Stimulated activated CD8-positive, alpha-beta memory T cell treated with anti-CD3 and anti-CD28 coated beads, Interleukin-12 subunit alpha, Interleukin-12 subunit beta, amount 100 ng/mL, for 1 hour (primary cell): ENCODE measurements at regions not wholly inside any gene's neighbourhood (a gene's known extent, or its start where the extent isn't known, plus 50 kb on each side); places are given as distances from the start of the nearest gene placed in this dataset.
"Not testable (repeated sequence)": the region's sequence is repeated elsewhere in the genome, so short reads cannot be mapped to it uniquely, and the experiment has no call there.

Experiments
- DNase-seq: peaks from one replicate; pipeline ENCODE4 v3.0.0-alpha.2; 2020; ENCODE audit warnings: low read depth

DNA sequence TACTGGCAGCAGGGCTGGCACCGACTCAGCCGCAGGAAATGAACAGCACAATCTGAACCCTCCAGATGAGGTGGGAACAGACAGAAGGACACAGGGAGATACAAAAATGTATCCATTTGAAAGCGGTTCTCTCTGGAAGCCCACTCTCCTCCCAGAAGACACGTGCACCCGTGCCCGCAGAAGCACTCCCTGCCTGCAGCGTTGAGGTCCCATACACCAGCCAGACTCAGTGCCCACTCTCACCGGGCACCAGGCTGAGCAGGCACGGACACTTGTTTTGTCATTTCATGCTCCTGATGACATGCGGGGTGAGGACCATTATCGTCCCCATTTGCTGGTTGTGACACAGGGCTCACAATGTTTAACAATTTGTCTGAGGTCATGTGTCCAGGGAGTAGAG is 297.4 kb upstream of the TLE3 start:
- DNase-seq = no peak

DNA sequence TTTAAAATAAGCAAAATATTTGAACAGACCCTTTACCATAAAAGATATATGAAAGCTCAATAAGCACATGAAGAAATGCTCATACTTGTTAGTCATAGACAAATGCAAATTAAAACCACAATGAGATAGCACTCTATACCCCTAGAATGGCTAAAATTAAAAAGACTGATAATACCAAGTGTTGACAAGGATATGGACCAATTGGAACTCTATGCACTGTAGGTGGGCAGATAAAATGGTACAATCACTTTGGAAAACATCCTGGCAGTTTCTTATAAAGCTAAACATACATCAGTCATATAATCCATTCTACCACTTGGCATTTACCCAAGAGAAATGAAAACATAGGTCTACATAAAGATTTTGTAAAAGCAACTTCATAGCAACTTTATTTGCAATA is 293.0 kb upstream of the TLE3 start:
- no peak for DNase-seq

DNA sequence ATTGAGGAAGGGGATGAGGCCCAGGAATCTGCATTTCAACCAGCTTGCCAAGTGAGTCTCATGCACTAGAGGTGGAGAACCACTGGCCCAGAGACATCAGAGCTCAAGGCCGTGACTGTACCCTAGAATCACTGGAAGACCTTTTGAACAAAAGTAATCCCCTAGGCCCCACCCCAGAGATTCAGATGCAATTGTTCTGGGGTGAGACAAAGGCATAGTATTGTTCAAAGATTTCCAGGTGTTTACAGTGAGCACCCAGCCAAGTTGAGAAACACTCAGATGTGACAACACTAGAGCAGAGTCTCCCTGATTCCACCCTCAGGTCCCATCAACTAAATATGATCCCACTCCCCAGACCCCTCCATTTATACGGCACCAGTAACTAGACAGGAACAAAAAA is 290.3 kb upstream of the TLE3 start:
- DNase-seq = no peak

DNA sequence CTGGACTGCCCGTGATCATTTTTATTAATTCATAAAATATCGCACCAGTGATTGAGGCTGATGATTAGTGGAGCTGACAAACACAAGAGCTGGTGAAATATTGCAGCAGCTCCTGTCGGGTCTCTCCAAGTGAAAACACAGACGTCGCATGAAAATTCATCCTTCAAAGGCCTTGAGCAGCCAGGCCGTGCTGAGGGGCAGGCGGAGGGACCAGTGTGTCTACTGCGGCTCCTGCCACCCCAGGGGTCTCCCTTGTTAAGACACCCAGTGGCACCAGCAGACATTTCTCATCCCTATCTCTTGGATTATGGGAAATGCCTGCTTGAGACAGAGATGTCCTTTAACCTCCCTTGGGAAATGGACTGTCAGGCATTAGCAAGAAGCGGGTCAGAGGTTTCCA is 289.4 kb upstream of the TLE3 start:
- no peak for DNase-seq

DNA sequence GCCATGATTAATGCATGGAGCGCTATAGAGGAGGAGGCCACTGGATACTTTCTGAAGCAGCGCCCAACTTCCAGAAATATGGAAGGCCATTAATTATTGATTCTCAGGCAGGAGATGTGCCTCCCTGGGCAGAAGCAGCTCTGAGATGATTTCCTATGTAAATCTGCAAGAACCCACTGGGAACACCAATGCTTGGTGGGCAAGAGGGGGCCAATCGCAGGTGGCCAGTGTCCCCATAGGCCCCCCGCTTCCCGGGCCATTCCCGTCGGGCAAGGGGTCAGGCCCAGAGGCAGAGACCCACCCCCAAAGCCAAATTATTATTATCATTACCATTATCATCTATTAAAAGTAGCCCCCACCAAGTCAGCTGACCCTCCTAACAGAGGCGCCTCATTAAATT is 288.0 kb upstream of the TLE3 start:
- no peak for DNase-seq

DNA sequence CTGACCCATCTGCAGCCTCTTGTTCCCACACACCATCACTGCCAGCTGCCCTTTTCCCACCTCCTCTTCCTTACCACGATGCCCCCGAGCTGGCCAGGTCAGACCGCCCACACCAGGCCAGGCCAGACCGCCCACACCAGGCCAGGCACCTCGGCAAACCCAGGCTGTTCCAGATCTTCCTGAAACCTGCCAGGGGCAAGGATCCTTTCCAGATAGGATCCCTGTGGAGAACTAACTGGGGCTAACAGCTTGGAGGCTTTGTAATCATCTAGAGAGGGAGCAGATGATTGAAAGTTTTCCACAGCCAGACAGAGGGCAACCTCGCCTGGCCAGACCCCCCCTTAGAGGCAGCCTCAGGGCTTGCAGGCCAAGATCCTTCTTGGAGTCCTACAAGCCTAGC is 287.3 kb upstream of the TLE3 start:
- no peak for DNase-seq

DNA sequence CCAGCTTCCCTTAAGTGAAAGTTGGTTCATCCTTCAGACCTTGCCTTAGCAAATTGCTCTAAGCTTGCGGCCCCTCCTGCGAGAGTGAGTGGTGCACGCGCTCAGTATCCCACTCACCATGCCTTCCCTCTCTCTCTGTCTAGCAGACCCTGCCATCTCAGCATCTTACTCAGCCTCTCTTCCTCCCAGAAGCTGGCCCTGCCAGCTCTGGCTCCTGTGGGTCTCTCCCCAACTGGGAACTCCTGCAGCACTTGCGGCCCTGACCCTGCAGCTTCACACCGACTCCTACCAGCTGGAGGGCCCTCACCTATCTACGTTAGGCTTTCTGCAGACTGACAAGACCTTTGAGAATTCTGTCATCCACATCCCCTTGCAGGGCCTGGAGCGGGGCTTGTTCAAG is 286.1 kb upstream of the TLE3 start:
- no peak for DNase-seq

DNA sequence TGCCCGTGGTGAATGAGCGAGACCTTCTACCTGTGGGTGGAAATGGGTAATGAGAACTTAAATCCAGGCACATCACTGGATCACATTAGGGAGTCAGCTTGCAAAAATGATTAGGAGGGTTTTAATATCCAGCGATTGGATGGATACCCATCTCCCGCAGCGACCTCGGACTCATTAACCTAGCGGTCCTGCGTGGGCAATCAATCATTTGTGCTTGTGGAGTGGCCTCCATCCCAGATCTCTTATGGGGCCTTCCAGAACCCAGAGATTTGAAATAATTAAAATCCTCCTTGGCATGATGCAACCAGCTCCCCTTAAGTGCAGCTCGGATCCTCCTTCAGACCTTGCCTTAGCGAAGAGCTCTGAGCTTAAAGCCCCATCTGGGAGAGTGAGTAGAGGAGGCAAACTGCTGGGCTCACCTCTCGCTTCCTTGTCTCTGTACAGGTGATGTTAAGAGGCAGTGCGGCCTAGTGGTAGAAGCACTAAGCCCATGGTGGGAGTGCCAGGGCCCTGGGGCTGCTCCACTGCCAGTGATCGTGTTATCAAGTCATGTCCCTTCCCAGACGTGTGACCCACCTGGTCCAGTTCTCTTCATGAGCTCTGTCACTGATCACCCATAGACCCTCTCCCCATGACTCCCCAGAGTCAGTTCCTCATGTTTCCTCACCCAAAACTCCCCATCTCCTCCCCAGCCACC is 285.2 kb upstream of the TLE3 start:
- DNase-seq = no peak

DNA sequence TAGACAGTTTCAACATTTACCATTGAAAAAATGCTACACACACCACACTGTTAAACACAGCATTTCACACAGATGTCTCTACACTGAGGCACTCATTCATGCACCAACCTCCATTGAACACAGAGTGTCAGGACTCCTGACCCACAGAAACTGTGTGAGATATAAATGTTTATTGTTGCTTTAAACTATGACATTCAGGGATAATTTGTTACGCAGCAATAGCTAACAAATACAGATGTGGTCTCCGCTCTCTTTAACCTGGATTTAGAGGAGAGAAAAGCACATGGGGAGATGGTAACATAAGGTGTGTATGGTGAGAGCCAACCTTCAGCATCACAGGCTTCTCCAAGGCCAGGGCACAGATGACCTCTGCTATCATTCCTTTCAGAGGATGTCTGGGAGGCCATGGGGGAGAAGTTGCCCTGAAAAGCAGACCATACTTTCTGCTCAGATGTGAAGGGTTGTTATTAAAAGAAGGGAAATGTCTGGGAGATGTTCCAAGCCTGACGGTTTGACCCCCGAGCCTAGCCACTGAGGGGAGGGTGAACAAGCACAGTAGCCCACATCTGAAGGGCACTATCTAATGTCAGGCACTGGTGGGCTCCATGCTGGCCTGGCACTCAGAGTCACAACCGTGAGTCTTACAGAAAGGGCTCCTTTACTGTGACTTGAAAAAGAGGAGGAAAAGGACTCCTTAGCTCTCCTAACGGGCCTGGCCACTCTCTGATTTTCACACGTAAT is 284.5 kb upstream of the TLE3 start:
- DNase-seq = no peak

DNA sequence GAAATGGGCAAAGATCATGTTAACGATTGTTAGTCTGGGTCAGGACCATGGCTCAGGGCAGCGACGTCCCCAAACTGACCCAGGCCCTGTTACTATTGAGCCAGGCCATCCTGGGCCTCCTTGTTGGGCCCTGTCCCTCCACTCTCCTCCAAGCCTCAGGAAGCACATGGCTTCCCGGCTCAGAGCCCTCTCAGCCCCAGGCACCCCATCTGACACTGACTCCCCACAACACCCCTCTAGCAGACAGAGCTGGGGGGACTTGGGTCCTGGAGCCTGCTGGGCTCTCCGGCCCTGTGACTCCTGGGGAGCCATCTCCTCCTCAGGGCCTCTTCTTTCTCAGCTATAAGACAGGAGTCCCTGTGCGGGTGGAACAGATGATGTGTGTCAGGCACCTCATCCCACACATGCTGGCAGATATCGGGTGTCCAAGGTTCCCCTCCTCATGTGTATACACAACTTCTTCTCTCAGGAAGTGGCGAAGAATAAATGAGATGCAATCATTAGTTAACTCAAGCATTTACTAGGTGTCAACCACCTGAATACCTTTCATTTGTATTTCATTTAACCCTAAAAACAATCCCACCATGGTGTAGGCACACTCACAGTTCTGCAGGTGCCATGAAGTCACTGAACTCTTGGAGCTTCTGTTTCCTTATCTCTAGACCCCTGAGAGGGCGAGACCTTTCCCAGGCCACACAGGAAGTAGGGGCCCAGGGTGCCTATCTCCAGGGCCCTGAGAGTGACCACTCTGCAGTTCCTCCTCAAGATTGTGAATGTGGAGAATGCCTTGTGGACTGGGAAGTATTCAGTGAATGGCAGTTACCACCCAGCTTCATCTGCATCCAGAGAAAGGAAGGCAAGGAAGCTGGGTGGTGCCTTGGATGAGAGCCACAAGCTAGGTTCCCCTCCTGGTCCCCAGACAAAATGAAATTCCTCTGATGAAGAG is 282.5 kb upstream of the TLE3 start:
- no peak for DNase-seq

DNA sequence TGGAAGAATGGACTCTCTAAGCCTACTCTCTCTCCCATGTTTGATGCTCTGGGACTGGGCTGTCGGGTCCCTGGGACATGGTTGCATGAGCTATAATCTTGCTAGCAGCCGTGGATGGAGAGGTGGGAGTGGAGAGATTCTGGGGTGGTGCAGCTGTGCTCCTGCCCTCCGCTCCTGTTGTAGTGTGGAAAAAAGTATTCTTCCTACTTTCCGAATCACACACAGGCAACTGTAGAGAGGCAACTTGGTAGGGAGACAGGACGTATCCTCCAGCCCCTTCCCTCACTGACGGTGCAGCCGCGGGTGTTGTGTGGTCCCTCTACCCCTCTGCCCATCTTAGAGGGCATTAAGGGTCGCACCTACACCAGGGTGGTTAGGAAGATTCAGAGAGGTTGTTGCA is 281.4 kb upstream of the TLE3 start:
- DNase-seq = no peak

DNA sequence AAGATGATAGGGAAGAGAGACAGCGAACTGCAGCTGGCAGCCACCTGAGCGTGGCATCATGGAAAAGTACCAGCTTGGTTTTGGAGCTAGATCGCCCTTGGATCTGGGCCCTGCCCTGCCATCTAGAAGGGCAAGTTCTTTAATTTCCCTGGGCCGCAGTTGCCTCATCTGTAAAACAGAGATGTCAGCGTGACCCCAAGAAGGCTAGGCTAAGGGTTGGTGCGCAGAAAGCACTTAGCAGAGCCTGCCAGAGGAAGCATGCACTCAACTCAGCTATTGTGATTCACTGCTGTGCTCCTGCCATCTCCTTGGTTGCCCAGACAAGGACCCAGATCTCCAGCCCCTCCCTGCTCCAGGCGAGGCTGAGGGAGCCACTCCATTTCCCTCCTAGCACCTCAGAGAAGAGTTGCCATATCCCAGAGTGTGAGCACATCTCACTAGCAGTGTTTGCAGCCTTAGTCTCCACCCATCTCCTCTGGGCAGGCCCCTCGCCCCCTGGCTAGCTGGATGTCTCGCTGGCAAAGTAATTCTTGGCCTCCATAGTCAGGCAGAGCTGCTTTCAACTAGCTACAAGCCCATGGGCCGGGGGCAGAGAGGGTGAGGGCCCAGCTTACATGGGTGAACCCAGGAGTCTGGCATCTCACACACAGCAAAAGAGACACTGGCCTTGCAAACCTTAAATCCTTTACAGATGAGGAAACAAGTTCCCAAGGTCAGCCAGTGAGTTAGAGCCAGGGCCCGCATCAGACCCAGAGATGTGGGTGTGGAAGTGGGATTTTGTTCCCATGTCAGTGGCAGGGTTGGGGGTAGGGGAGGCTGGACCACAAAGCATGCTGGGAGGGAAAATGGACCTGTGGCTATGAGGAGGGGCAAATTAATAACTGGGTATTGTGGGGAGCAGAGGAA is 280.7 kb upstream of the TLE3 start:
- no peak for DNase-seq

DNA sequence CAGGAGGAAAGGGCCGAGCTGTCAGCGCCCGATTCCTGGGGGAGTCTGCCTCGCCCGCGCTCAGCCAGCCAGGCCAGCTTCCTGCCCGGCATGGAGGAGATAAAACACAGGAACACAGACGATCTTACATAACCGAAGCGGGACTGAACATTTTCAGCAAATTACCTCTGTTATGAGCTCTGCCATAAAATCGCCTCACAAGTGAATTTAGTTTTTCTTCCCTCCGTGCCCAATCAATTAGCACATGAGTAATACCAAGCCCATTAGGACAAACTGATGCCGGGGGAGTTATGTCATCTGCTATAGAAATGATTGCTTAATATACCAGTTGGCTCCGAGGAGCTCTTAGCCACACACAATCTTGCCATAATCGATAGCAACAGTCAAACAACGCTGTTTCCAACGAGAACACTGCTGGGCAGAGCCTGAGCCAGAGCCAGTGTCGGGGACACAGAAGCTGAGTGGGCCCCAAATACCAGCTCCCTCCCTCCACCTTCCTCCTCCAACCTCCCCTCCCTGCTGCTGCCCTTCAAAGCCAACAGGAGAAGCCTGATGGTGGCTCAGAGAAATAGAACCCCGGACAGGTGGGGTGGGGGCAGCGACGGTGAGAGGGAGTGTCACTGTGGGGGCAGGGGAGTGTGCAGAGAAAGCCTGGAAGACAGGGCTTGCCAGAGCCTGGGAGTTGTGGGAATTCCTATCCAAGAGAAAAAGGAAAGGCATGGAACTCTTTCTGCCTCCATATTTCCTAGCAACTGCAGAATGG is 279.4 kb upstream of the TLE3 start:
- no peak for DNase-seq

DNA sequence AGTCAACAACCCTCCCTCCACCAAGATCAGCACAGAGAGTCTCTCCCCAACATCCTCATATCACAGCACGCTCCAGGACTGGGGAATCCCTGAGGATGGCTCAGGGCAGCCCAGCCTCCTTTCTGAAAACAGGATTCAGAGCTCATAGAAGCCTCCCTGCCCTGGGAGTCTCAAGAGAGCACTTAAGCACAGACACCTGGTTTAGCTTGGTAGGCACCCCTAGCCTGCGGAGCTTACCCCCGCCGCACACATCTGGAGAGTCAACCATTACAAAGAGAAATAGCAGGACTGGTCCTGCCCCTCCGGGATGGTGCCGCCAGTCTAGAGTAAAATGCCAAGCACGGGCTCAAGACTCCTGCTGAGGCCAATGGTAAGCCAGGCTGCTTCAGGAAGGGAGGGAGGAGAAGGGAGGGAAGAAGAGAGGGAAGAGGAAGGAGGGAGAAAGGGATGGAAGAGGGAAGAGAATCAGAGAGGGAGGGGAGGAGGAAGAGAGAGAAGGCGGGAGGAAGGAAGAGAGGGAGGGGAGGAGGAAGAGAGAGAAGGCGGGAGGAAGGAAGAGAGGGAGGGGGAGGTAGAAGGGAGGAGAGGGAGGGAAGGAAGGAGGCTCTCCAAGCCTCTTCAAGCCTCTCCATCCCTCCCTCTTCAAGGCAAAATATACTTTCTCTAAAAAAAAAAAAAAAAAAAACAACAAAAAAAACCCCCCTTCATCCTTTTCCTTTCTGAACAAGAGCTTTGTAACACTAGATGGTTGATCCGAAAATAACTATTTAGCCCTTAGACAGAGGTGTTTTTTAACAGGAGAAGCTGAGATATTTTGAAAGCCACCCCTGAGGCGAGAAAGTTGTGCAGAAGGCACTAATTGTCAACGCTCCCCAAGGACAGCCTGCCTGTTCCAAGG is 278.6 kb upstream of the TLE3 start:
- no peak for DNase-seq

DNA sequence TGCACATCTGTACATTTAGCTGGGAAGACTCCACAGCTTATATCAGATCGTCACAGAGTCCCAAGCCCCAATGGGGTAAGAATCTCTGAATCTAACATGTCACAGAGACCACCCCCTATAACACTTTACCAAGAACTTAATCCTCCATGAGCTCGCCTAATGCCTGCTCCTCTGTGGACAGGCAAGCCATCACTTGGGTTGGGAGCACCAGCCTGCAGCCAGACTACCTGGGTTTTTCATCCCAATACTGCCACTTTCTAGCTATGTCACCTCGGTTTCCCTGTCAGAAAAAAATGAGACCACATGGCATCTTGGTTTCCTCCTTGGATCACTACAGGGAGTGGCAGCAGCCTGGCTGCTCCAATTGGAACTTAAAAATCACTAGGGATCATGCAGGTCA is 277.9 kb upstream of the TLE3 start:
- no peak for DNase-seq

DNA sequence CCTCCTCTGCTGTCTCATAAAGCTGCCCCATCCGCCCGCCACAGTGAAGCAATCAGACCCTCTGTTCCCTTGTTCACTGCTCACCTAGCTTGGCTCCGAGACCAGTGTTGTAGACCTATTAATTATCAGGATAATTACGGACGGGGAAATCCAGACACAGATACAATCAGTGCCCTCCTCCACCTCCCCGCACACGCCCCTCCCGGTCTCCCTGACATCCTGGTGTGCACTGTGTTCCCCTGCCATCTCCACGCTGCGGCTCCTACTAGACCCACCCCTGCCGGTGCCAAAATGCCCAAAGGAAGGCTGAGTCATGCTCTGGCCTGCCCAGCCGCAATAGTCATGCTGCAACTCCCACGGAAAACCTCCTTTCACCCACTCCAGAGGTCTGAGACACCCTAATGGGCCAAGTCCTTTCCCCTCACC is 277.3 kb upstream of the TLE3 start:
- no peak for DNase-seq

DNA sequence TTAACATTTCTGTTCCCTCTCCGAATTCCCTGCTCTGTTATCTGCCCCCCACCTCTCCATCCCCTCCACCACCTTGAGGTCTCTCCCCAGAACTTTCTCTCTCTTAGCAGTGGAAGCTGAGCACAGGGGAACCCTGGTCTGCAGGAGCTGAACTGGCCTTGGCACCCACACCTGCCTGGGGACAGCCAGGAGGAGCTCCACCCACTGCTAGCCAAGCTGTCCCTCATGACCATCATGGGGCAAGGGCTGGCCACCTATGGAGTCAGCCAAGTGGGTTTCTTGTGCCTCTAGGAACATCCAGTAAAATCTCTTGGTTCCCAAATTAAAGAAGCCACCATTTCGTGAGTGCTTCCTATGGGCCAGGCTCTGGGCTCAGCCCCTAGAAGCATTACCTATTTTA is 276.4 kb upstream of the TLE3 start:
- no peak for DNase-seq

DNA sequence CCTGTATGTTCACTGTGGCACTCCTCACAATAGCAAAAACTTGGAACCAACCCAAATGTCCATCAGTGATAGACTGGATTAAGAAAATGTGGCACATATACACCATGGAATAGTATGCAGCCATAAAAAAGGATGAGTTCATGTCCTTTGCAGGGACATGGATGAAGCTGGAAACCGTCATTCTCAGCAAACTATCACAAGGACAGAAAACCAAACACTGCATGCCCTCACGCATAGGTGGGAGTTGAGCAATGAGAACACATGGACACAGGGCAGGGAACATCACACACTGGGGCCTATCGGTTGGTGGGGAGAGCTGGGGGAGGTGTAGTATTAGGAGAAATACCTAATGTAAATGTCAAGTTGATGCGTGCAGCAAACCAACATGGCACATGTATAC is 275.7 kb upstream of the TLE3 start:
- not testable (repeated sequence) for DNase-seq

DNA sequence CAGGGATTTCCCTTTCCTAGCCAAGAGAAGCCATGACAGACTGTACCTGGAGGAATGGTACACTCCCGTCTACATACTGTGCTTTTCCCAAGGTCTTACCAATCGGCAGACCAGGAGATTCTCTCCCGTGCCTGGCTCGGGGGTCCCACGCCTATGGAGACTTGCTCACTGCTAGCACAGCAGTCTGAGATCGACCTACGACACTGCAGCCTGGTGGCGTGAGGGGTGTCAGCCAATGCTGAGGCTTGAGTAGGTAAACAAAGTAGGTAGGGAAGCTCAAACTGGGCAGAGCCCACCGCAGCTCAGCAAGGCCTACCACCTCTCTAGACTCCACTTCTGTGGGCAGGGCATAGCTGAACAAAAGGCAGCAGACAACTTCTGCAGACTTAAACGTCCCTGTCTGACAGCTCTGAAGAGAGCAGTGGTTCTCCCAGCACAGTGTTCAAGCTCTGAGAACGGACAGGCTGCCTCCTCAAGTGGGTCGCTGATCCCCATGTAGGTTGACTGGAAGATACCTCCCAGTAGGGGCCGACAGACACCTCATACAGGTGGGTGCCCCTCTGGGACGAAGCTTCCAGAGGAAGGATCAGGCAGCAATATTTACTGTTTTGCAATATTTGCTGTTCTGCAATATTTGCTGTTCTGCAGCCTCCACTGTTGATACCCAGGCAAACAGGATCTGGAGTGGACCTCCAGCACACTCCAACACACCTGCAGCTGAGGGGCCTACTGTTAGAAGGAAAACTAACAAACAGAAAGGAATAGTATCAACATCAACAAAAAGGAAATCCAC is 270.4 kb upstream of the TLE3 start:
- not testable (repeated sequence) for DNase-seq
